ENCODE measurements at regions not wholly inside any gene's neighbourhood (a gene's known extent, or its start where the extent isn't known, plus 50 kb on each side); places are given as distances from the start of the nearest gene placed in this dataset.

- Histone ChIP-seq H3K18ac (ENCODE audit: extremely low read depth, low read length) (no peak overlapping the region), H4K8ac (ENCODE audit: extremely low read depth, insufficient read depth, low read length) (no peak overlapping the region), H3K79me1 (ENCODE audit: low read depth, low read length) (no peaks in the 10 kb centered on the region), H4K5ac (ENCODE audit: insufficient read length, low read depth, low read length) (no peak overlapping the region), H3K4me2 (ENCODE audit: insufficient read depth in 1 of 2, low read depth in 2 of 2, low read length in 2 of 2) (no peak overlapping the region), H3K14ac (ENCODE audit: insufficient read length) (no peak overlapping the region), H4K20me1 (replicated peaks in 1 of 2; ENCODE audit: control insufficient read depth in 1 of 2, insufficient read depth in 2 of 2, low read length in 2 of 2) (no peaks in the 10 kb centered on the region), H3K4me1 (replicated peaks in 1 of 4; ENCODE audit: control insufficient read depth in 3 of 4, insufficient read depth in 4 of 4, low read length in 3 of 4) (no peaks in the 10 kb centered on the region), H2BK15ac (ENCODE audit: low read length) (no peak overlapping the region), H2BK120ac (replicated peaks; ENCODE audit: low read depth, low read length) (no peak overlapping the region), H3K9ac (replicated peaks in 1 of 4; ENCODE audit: extremely low read depth in 1 of 4, low read depth in 3 of 4, low read length in 3 of 4) (no peak overlapping the region), H3K4ac (replicated peaks; ENCODE audit: insufficient read length, low read depth, low read length) (no peak overlapping the region), H3K9me3 (ENCODE audit: insufficient read depth in 2 of 2, low read depth in 1 of 2, low read length in 1 of 2) (no peaks in the 10 kb centered on the region), H3K23me2 (ENCODE audit: low read depth, low read length) (no peaks in the 10 kb centered on the region), H2AFZ (ENCODE audit: low read length) (no peak overlapping the region), H2BK20ac (ENCODE audit: low read length) (no peak overlapping the region), H3K27ac (ENCODE audit: low read depth, low read length) (no peak overlapping the region), H3K56ac (replicated peaks; ENCODE audit: insufficient read length, low read depth, low read length) (no peak overlapping the region), H2AK5ac (ENCODE audit: low read depth, low read length) (no peak overlapping the region), H3K79me2 (ENCODE audit: control insufficient read depth in 1 of 2, insufficient read depth in 2 of 2, low read length in 2 of 2) (no peaks in the 10 kb centered on the region), H3K23ac (ENCODE audit: insufficient read length) (no peak overlapping the region), H3K4me3 (ENCODE audit: extremely low read depth in 1 of 4, insufficient read depth in 2 of 4, low read depth in 3 of 4, low read length in 4 of 4) (no peak overlapping the region), H2BK12ac (ENCODE audit: low read depth, low read length) (no peak overlapping the region), H2BK5ac (ENCODE audit: low read depth, low read length) (no peak overlapping the region), H3K36me3 (ENCODE audit: control insufficient read depth in 2 of 4, insufficient read depth in 4 of 4, low read length in 3 of 4) (no peaks in the 10 kb centered on the region), H4K91ac (replicated peaks; ENCODE audit: insufficient read length, low read length) (no peak overlapping the region), H3K27me3 (replicated peaks in 1 of 4; ENCODE audit: control insufficient read depth in 3 of 4, extremely low read depth in 1 of 4, insufficient read depth in 3 of 4, low read length in 3 of 4) (no peaks in the 10 kb centered on the region)
- ChIA-PET CTCF (ENCODE audit: partially characterized antibody) (interaction anchor here (1.4 kb wide), 1 partner anchor 59 kb away, joined by 5 read pairs; no protein-coding TSS in a partner anchor), POLR2A (ENCODE audit: partially characterized antibody) (no interaction called here)
- FAIRE-seq (no peak), DNase-seq (ENCODE audit: low read depth in 1 of 2, low spot score in 2 of 2) (no peak)
- 96% methylated on average over 3 of the region's 3 CpGs; no CpG with 5 or more reads in 1 of the 2 experiments for WGBS, 2 experiments (ENCODE audit: extremely low coverage in 1 of 2, insufficient coverage in 1 of 2, insufficient read length in 1 of 2, insufficient replicate concordance in 2 of 2, low coverage in 1 of 2, low lambda C conversion rate in 2 of 2, missing lambda C conversion rate in 1 of 2)
- no peak for TF ChIP-seq SRF (IDR thresholded peaks at IDR 0.05; ENCODE audit: low read depth, low read length)
- no peak for TF ChIP-seq CHD2 (IDR thresholded peaks at IDR 0.05; ENCODE audit: low read length)
- TF ChIP-seq EP300 (IDR thresholded peaks at IDR 0.05; ENCODE audit: borderline replicate concordance in 1 of 2, low read depth in 2 of 2, low read length in 2 of 2): no peak
- TF ChIP-seq CBX5 (IDR thresholded peaks at IDR 0.05; ENCODE audit: low read depth, low read length): no peak
- TF ChIP-seq BCL11A (IDR thresholded peaks at IDR 0.05; ENCODE audit: low read depth in 2 of 2, low read length in 2 of 2): no peak
- TF ChIP-seq TBP (IDR thresholded peaks at IDR 0.05; ENCODE audit: low read depth, low read length): no peak
- TF ChIP-seq KDM5A (IDR thresholded peaks at IDR 0.05; ENCODE audit: low read length): no peak
- TF ChIP-seq TAF7 (optimal IDR thresholded peaks at IDR 0.05; ENCODE audit: borderline replicate concordance, low read depth, low read length): no peak
- TF ChIP-seq POLR2A (IDR thresholded peaks at IDR 0.05; ENCODE audit: control extremely low read depth in 1 of 2, low read depth in 2 of 2, low read length in 2 of 2): no peak
These were observed 1034.7 kb upstream of the GHITM start for GRCh38 chr10:83104616-83105015.
